22Rv1 (cell line): ENCODE measurements at regions not wholly inside any gene's neighbourhood (a gene's known extent, or its start where the extent isn't known, plus 50 kb on each side); places are given as distances from the start of the nearest gene placed in this dataset.
"Not testable (repeated sequence)": the region's sequence is repeated elsewhere in the genome, so short reads cannot be mapped to it uniquely, and the experiment has no call there.

Experiments used
- H3K27ac ChIP-seq: fragments of 450-650 bp; 2 replicates; pipeline ENCODE4 v1.5.1; 2017
- CTCF ChIP-seq: fragments of 450-650 bp; IDR thresholded peaks from 2 replicates; pipeline ENCODE4 v1.5.1; 2017; ENCODE audit warnings: mild to moderate bottlenecking
- ZFX ChIP-seq: fragments of 450-650 bp; IDR thresholded peaks from 2 replicates; pipeline ENCODE4 v1.6.1; 2017; ENCODE audit warnings: antibody characterized with exemption, borderline replicate concordance

- TF ChIP-seq ZFX (no peak), CTCF (no peak)
- H3K27ac ChIP-seq: no peak overlapping the region
Observed at GRCh38 chr2:215723631-215724011, 287.8 kb upstream of the FN1 start.

- no peak for TF ChIP-seq ZFX
- TF ChIP-seq CTCF: no peak
- H3K27ac ChIP-seq: no peak overlapping the region
Observed at GRCh38 chr2:215722986-215723630, 287.2 kb upstream of the FN1 start.

GRCh38 chr2:215722125-215722524 is 286.3 kb upstream of the FN1 start:
- no peak overlapping the region for H3K27ac ChIP-seq
- no peak for TF ChIP-seq ZFX
- TF ChIP-seq CTCF: no peak

GRCh38 chr2:215721515-215721914 is 285.6 kb upstream of the FN1 start:
- H3K27ac ChIP-seq: not testable (repeated sequence)

GRCh38 chr2:215718890-215719289 is 283.0 kb upstream of the FN1 start:
- no peak for TF ChIP-seq ZFX
- no peak for TF ChIP-seq CTCF
- no peak overlapping the region for H3K27ac ChIP-seq

- no peak overlapping the region for H3K27ac ChIP-seq
- TF ChIP-seq ZFX: no peak
- TF ChIP-seq CTCF: no peak
Observed at GRCh38 chr2:215718436-215718835, 282.6 kb upstream of the FN1 start.

GRCh38 chr2:215717501-215718381 is 281.9 kb upstream of the FN1 start:
- TF ChIP-seq CTCF (no peak), ZFX (no peak)

More at GRCh38 chr2:215717501-215718381, 281.9 kb upstream of the FN1 start:
- no peak overlapping the region for H3K27ac ChIP-seq
